AG09309 (cell line): ENCODE measurements at regions not wholly inside any gene's neighbourhood (a gene's known extent, or its start where the extent isn't known, plus 50 kb on each side); places are given as distances from the start of the nearest gene placed in this dataset.

Experiments
- DNase-seq: peaks from one replicate; pipeline ENCODE4 v3.0.0-alpha.2; 2010; ENCODE audit warnings: low read depth
- H3K4me3 ChIP-seq: 2 replicates; pipeline ENCODE4 v1.5.1; 2011; ENCODE audit warnings: mild to moderate bottlenecking, low read depth, low read length, moderate library complexity; ENCODE audit not compliant: control insufficient read depth
- CTCF ChIP-seq: IDR thresholded peaks from 2 replicates; pipeline ENCODE4 v1.5.1; 2011; ENCODE audit warnings: mild to moderate bottlenecking, low read depth, low read length, inconsistent platforms; ENCODE audit not compliant: insufficient read depth, control insufficient read depth; ENCODE audit errors: missing control alignments

- no peak for DNase-seq
- TF ChIP-seq CTCF: peak; percentile 24
- H3K4me3 ChIP-seq: no peak overlapping the region
These were observed 522.6 kb upstream of the SEMA6D start for GRCh38 chr15:47194718-47195117.

- H3K4me3 ChIP-seq: no peak overlapping the region
- TF ChIP-seq CTCF: peak; percentile 87
- DNase-seq: peak; percentile 64
These were observed 521.3 kb upstream of the SEMA6D start for GRCh38 chr15:47196048-47196447.

- no peak for TF ChIP-seq CTCF
- DNase-seq: no peak
- H3K4me3 ChIP-seq: no peak overlapping the region
These were observed 513.3 kb upstream of the SEMA6D start for GRCh38 chr15:47203993-47204392.

GRCh38 chr15:47206358-47206978 is 510.8 kb upstream of the SEMA6D start:
- no peak overlapping the region for H3K4me3 ChIP-seq
- no peak for DNase-seq
- TF ChIP-seq CTCF: no peak

GRCh38 chr15:47209591-47209990 is 507.7 kb upstream of the SEMA6D start:
- DNase-seq: no peak
- no peak for TF ChIP-seq CTCF
- no peak overlapping the region for H3K4me3 ChIP-seq

- no peak for DNase-seq
- no peak for TF ChIP-seq CTCF
- no peak overlapping the region for H3K4me3 ChIP-seq
These were observed 504.9 kb upstream of the SEMA6D start for GRCh38 chr15:47212222-47213010.

- DNase-seq: no peak
- no peak for TF ChIP-seq CTCF
- no peak overlapping the region for H3K4me3 ChIP-seq
These were observed 503.4 kb upstream of the SEMA6D start for GRCh38 chr15:47213883-47214282.
